SU-DHL-6 (cell line): ENCODE measurements at regions not wholly inside any gene's neighbourhood (a gene's known extent, or its start where the extent isn't known, plus 50 kb on each side); places are given as distances from the start of the nearest gene placed in this dataset.

Experiments
- H2AFZ ChIP-seq: fragments of 200-600 bp; sonication (generic); 2 replicates; pipeline ENCODE4 v1.6.1; 2014; ENCODE audit warnings: low read depth, mild to moderate bottlenecking, moderate library complexity, mixed read lengths, antibody characterized with exemption, low read length; ENCODE audit not compliant: severe bottlenecking
- H3F3A ChIP-seq: fragments of 200-600 bp; shearing (Covaris generic); 2 replicates; pipeline ENCODE4 v1.6.0; 2016; ENCODE audit warnings: antibody characterized with exemption, mild to moderate bottlenecking; ENCODE audit not compliant: insufficient read depth
- H3K27ac ChIP-seq: fragments of 200-600 bp; sonication (generic); 2 replicates; pipeline ENCODE4 v1.5.1; 2016; ENCODE audit warnings: low read depth, mild to moderate bottlenecking, low read length, moderate library complexity, mixed read lengths
- H3K27me3 ChIP-seq: fragments of 200-600 bp; sonication (generic), shearing (Covaris generic); 2 replicates; pipeline ENCODE4 v1.6.0; 2014; ENCODE audit warnings: mild to moderate bottlenecking, low read length
- H3K36me3 ChIP-seq: fragments of 200-600 bp; sonication (generic); 2 replicates; pipeline ENCODE4 v1.6.1; 2014; ENCODE audit warnings: mild to moderate bottlenecking, low read length, mixed read lengths
- H3K4me2 ChIP-seq: fragments of 300-600, 200-600 bp; shearing (Covaris generic), sonication (generic); 2 replicates; pipeline ENCODE4 v1.6.0; 2014; ENCODE audit warnings: low read length, low read depth, mild to moderate bottlenecking; ENCODE audit not compliant: poor library complexity, severe bottlenecking
- H3K4me3 ChIP-seq: fragments of 200-600 bp; sonication (generic); 2 replicates; pipeline ENCODE4 v1.5.1; 2014; ENCODE audit warnings: antibody characterized with exemption, low read length, mild to moderate bottlenecking, mixed read lengths; ENCODE audit not compliant: insufficient read depth, poor library complexity, severe bottlenecking
- H3K79me2 ChIP-seq: fragments of 200-600 bp; sonication (generic); 2 replicates; pipeline ENCODE4 v1.6.1; 2014; ENCODE audit warnings: mild to moderate bottlenecking, low read length, moderate library complexity; ENCODE audit not compliant: insufficient read depth
- H3K9ac ChIP-seq: fragments of 200-600 bp; sonication (generic); 2 replicates; pipeline ENCODE4 v1.7.0; 2014; ENCODE audit warnings: mild to moderate bottlenecking, low read length
- H3K9me2 ChIP-seq: fragments of 200-600 bp; sonication (generic); replicated peaks from 2 replicates; pipeline ENCODE4 v1.6.1; 2014; ENCODE audit warnings: low read length; ENCODE audit not compliant: insufficient read depth
- H3K9me3 ChIP-seq: fragments of 200-600 bp; sonication (generic); 2 replicates; pipeline ENCODE4 v1.6.1; 2014; ENCODE audit warnings: low read length, mixed read lengths; ENCODE audit not compliant: insufficient read depth
- H4K20me1 ChIP-seq: fragments of 200-600 bp; sonication (generic); 2 replicates; pipeline ENCODE4 v1.6.1; 2014; ENCODE audit warnings: low read depth, mild to moderate bottlenecking, antibody characterized with exemption, low read length, moderate library complexity, mixed read lengths
- CTCF ChIP-seq: fragments of 200-600 bp; sonication (generic); IDR thresholded peaks from one replicate; pipeline ENCODE4 v1.5.1; 2017; ENCODE audit warnings: antibody characterized with exemption, mild to moderate bottlenecking, low read length, moderate library complexity; ENCODE audit not compliant: insufficient read depth, poor library complexity, severe bottlenecking
- EZH2phosphoT487 ChIP-seq: fragments of 200-600 bp; sonication (generic), shearing (Covaris generic); conservative IDR thresholded peaks from 2 replicates; pipeline ENCODE4 v1.6.1; 2018; ENCODE audit warnings: mild to moderate bottlenecking, antibody characterized with exemption, low read length, moderate library complexity, mixed read lengths

- Histone ChIP-seq H3K4me3 (no peak overlapping the region), H3K9ac (no peak overlapping the region), H2AFZ (no peak overlapping the region), H3K79me2 (no peaks in the 10 kb centered on the region), H3K9me2 (no peaks in the 10 kb centered on the region), H3K4me2 (no peak overlapping the region), H3K27ac (no peak overlapping the region), H3K27me3 (no peaks in the 10 kb centered on the region), H3K36me3 (no peaks in the 10 kb centered on the region), H3F3A (no peaks in the 10 kb centered on the region), H4K20me1 (no peaks in the 10 kb centered on the region), H3K9me3 (no peaks in the 10 kb centered on the region)
- no peak for TF ChIP-seq EZH2phosphoT487
- no peak for TF ChIP-seq CTCF
Observed at GRCh38 chr11:41879214-41879613, 419.8 kb upstream of the LRRC4C start.

- H3F3A ChIP-seq = no peaks in the 10 kb centered on the region
- H3K27ac ChIP-seq = no peak overlapping the region
- no peaks in the 10 kb centered on the region for H3K27me3 ChIP-seq
- H4K20me1 ChIP-seq = no peaks in the 10 kb centered on the region
- no peak overlapping the region for H3K9ac ChIP-seq
- TF ChIP-seq EZH2phosphoT487 (no peak), CTCF (no peak)
- no peak overlapping the region for H3K4me2 ChIP-seq
- no peaks in the 10 kb centered on the region for H3K9me2 ChIP-seq
- H3K4me3 ChIP-seq = no peak overlapping the region
- no peaks in the 10 kb centered on the region for H3K36me3 ChIP-seq
- H3K79me2 ChIP-seq = no peaks in the 10 kb centered on the region
- H3K9me3 ChIP-seq = no peaks in the 10 kb centered on the region
- no peak overlapping the region for H2AFZ ChIP-seq
Observed at GRCh38 chr11:41895081-41895480, 435.6 kb upstream of the LRRC4C start.

- no peaks in the 10 kb centered on the region for H3K27me3 ChIP-seq
- H3K9me3 ChIP-seq = no peaks in the 10 kb centered on the region
- no peak overlapping the region for H2AFZ ChIP-seq
- H3K4me3 ChIP-seq = no peak overlapping the region
- no peak overlapping the region for H3K4me2 ChIP-seq
- H3F3A ChIP-seq = no peaks in the 10 kb centered on the region
- no peak overlapping the region for H3K27ac ChIP-seq
- H4K20me1 ChIP-seq = no peaks in the 10 kb centered on the region
- H3K9me2 ChIP-seq = no peaks in the 10 kb centered on the region
- H3K79me2 ChIP-seq = no peaks in the 10 kb centered on the region
- H3K36me3 ChIP-seq = no peaks in the 10 kb centered on the region
- TF ChIP-seq EZH2phosphoT487 (no peak), CTCF (no peak)
- no peak overlapping the region for H3K9ac ChIP-seq
Observed at GRCh38 chr11:41897991-41898390, 438.5 kb upstream of the LRRC4C start.

- H3F3A ChIP-seq = no peaks in the 10 kb centered on the region
- no peaks in the 10 kb centered on the region for H3K9me2 ChIP-seq
- no peak overlapping the region for H3K27ac ChIP-seq
- no peaks in the 10 kb centered on the region for H3K9me3 ChIP-seq
- no peaks in the 10 kb centered on the region for H3K36me3 ChIP-seq
- no peak overlapping the region for H2AFZ ChIP-seq
- TF ChIP-seq EZH2phosphoT487 = no peak
- no peak for TF ChIP-seq CTCF
- H3K4me2 ChIP-seq = no peak overlapping the region
- H3K4me3 ChIP-seq = no peak overlapping the region
- H3K79me2 ChIP-seq = no peaks in the 10 kb centered on the region
- H4K20me1 ChIP-seq = no peaks in the 10 kb centered on the region
- no peaks in the 10 kb centered on the region for H3K27me3 ChIP-seq
- H3K9ac ChIP-seq = no peak overlapping the region
Observed at GRCh38 chr11:41917900-41918299, 458.4 kb upstream of the LRRC4C start.
